NB4 (cell line): ENCODE measurements at regions not wholly inside any gene's neighbourhood (a gene's known extent, or its start where the extent isn't known, plus 50 kb on each side); places are given as distances from the start of the nearest gene placed in this dataset.
"Not testable (repeated sequence)": the region's sequence is repeated elsewhere in the genome, so short reads cannot be mapped to it uniquely, and the experiment has no call there.

ENCODE experiments used
- CTCF ChIP-seq: IDR thresholded peaks from one replicate; pipeline ENCODE4 v1.5.1; 2012; ENCODE audit warnings: low read depth, low read length
- MAX ChIP-seq: IDR thresholded peaks from 2 replicates; pipeline ENCODE4 v1.6.1; 2011; ENCODE audit warnings: low read depth, low read length
- MYC ChIP-seq: IDR thresholded peaks from 2 replicates; pipeline ENCODE4 v1.6.1; 2011; ENCODE audit warnings: low read depth, low read length
- POLR2A ChIP-seq: IDR thresholded peaks from 2 replicates; pipeline ENCODE4 v1.6.1; 2011; ENCODE audit warnings: mild to moderate bottlenecking; ENCODE audit not compliant: insufficient read length; ENCODE audit errors: extremely low read depth

- TF ChIP-seq CTCF, POLR2A, MAX, MYC: not testable (repeated sequence)
These were observed 88.4 kb upstream of the EIF5 start for GRCh38 chr14:103245624-103246031.
